MCF 10A (cell line): ENCODE measurements at regions not wholly inside any gene's neighbourhood (a gene's known extent, or its start where the extent isn't known, plus 50 kb on each side); places are given as distances from the start of the nearest gene placed in this dataset.
"Not testable (repeated sequence)": the region's sequence is repeated elsewhere in the genome, so short reads cannot be mapped to it uniquely, and the experiment has no call there.

Experiments used
- BruUV-seq: library from RNA; stranded (reverse); fragments of 400-500 nt; replicated peaks from 2 replicates; lab custom pipeline; 2021; lab: Mats Ljungman, UMichigan
- CTCF ChIA-PET: fragments of 300-600 bp; sonication (Branson Sonifier 250); formaldehyde crosslinking; extraction: SDS; loops from one replicate; lab custom pipeline; 2021; ENCODE audit warnings: antibody characterized with exemption, inconsistent platforms; lab: Yijun Ruan, JAX
- POLR2A ChIA-PET: fragments of 300-600, 350-650 bp; sonication (Branson Sonifier 250); formaldehyde crosslinking; extraction: SDS; loops from one replicate; lab custom pipeline; 2020; ENCODE audit warnings: antibody characterized with exemption, inconsistent platforms; lab: Yijun Ruan, JAX
- DNase-seq: peaks from one replicate; pipeline ENCODE4 v3.0.0-alpha.2; 2018; ENCODE audit not compliant: unreplicated experiment
- H3K27ac Mint-ChIP-seq: one replicate; pipeline ENCODE4 v1.8.0; 2022; ENCODE audit warnings: mild to moderate bottlenecking, low read depth, mixed read lengths; ENCODE audit not compliant: unreplicated experiment
- H3K27me3 Mint-ChIP-seq: one replicate; pipeline ENCODE4 v1.8.0; 2022; ENCODE audit warnings: mixed read lengths; ENCODE audit not compliant: insufficient read depth, unreplicated experiment
- H3K36me3 Mint-ChIP-seq: one replicate; pipeline ENCODE4 v1.8.0; 2022; ENCODE audit warnings: mild to moderate bottlenecking, moderate library complexity, mixed read lengths; ENCODE audit not compliant: insufficient read depth, unreplicated experiment
- H3K4me1 Mint-ChIP-seq: one replicate; pipeline ENCODE4 v1.8.0; 2022; ENCODE audit warnings: mixed read lengths; ENCODE audit not compliant: insufficient read depth, unreplicated experiment
- H3K4me3 Mint-ChIP-seq: one replicate; pipeline ENCODE4 v1.8.0; 2022; ENCODE audit warnings: mild to moderate bottlenecking, moderate library complexity, mixed read lengths; ENCODE audit not compliant: unreplicated experiment
- H3K9me3 Mint-ChIP-seq: one replicate; pipeline ENCODE4 v1.8.0; 2022; ENCODE audit warnings: mixed read lengths; ENCODE audit not compliant: unreplicated experiment
- CTCF ChIP-seq: fragments of 200-600 bp; IDR thresholded peaks from one replicate; pipeline ENCODE4 v1.8.0; 2022; ENCODE audit warnings: antibody characterized with exemption, mild to moderate bottlenecking; ENCODE audit not compliant: unreplicated experiment
- intact Hi-C: fragments of 100-400 bp; cut with micrococcal nuclease; formaldehyde crosslinking; loops from 2 replicates; pipeline ENCODE4 v1.14.1; 2022

GRCh38 chr10:120208488-120208887 lies 248.5 kb upstream of the PLPP4 start:
- no peak for DNase-seq
- Mint-ChIP-seq H3K4me1 (no peaks in the 10 kb centered on the region), H3K27me3 (peaks cover 14% of the 10 kb centered on the region), H3K27ac (no peak overlapping the region), H3K4me3 (no peak overlapping the region), H3K36me3 (no peaks in the 10 kb centered on the region), H3K9me3 (no peaks in the 10 kb centered on the region)
- POLR2A ChIA-PET: no interaction called here
- BruUV-seq: no TSS peak
- CTCF ChIA-PET: interaction anchor here (0.6 to 1.0 kb wide), 2 partner anchors 13 to 23 kb away, joined by 3 to 6 read pairs; no protein-coding TSS in a partner anchor
- TF ChIP-seq CTCF: no peak
- intact Hi-C loops: no loop called here

GRCh38 chr10:120209124-120209762 lies 247.8 kb upstream of the PLPP4 start:
- intact Hi-C loops: no loop called here
- Mint-ChIP-seq H3K27ac (no peak overlapping the region), H3K36me3 (no peaks in the 10 kb centered on the region), H3K4me1 (no peaks in the 10 kb centered on the region), H3K9me3 (no peaks in the 10 kb centered on the region), H3K4me3 (no peak overlapping the region), H3K27me3 (peaks cover 8% of the 10 kb centered on the region)
- POLR2A ChIA-PET: no interaction called here
- BruUV-seq: no TSS peak
- CTCF ChIA-PET: no interaction called here
- TF ChIP-seq CTCF: no peak
- no peak for DNase-seq

- intact Hi-C loops: no loop called here
- CTCF ChIA-PET: no interaction called here
- no peak for DNase-seq
- Mint-ChIP-seq H3K27ac (no peak overlapping the region), H3K4me1 (no peaks in the 10 kb centered on the region), H3K27me3 (peaks cover 8% of the 10 kb centered on the region), H3K9me3 (no peaks in the 10 kb centered on the region), H3K4me3 (no peak overlapping the region), H3K36me3 (no peaks in the 10 kb centered on the region)
- POLR2A ChIA-PET: interaction anchor here (1.2 kb wide), 1 partner anchor 9 kb away, joined by 4 read pairs; no protein-coding TSS in a partner anchor
- BruUV-seq: no TSS peak
- TF ChIP-seq CTCF: no peak
Measured at GRCh38 chr10:120212275-120212674, 244.8 kb upstream of the PLPP4 start.

GRCh38 chr10:120213283-120213682 lies 243.7 kb upstream of the PLPP4 start:
- DNase-seq, H3K4me1 Mint-ChIP-seq, BruUV-seq, H3K9me3 Mint-ChIP-seq, H3K27me3 Mint-ChIP-seq, H3K4me3 Mint-ChIP-seq, intact Hi-C loops, H3K36me3 Mint-ChIP-seq, H3K27ac Mint-ChIP-seq: not testable (repeated sequence)
- ChIA-PET POLR2A (interaction anchor here (0.7 to 1.2 kb wide), 2 partner anchors 8 to 1339 kb away, joined by 3 to 4 read pairs; no protein-coding TSS in a partner anchor), CTCF (interaction anchor here (0.6 to 1.0 kb wide), 3 partner anchors 9 to 1502 kb away, joined by 3 to 4 read pairs (median 4); no protein-coding TSS in a partner anchor)
